GM12892 (cell line): ENCODE measurements at regions not wholly inside any gene's neighbourhood (a gene's known extent, or its start where the extent isn't known, plus 50 kb on each side); places are given as distances from the start of the nearest gene placed in this dataset.

Source experiments
- DNase-seq: peaks from one replicate; pipeline ENCODE4 v3.0.0; 2011; ENCODE audit not compliant: insufficient read length
- FAIRE-seq: peaks from 2 replicates; lab custom pipeline; 2011; peaks lifted over from hg19 to GRCh38; lab: Jason Lieb, UNC
- POLR2A ChIP-seq: IDR thresholded peaks from 2 replicates; pipeline ENCODE4 v1.6.1; 2011; ENCODE audit warnings: low read depth, low read length, control low read depth
- POLR2AphosphoS5 ChIP-seq: IDR thresholded peaks from 2 replicates; pipeline ENCODE4 v1.6.1; 2011; ENCODE audit warnings: low read depth, low read length, control low read depth
- TAF1 ChIP-seq: IDR thresholded peaks from 2 replicates; pipeline ENCODE4 v1.6.1; 2011; ENCODE audit warnings: low read depth, mild to moderate bottlenecking, control low read depth, low read length, borderline replicate concordance

GRCh38 chr7:52980129-52980528 lies 55.3 kb upstream of the POM121L12 start:
- FAIRE-seq = no peak
- DNase-seq = no peak
- no peak for TF ChIP-seq TAF1
- TF ChIP-seq POLR2A = no peak
- TF ChIP-seq POLR2AphosphoS5 = no peak

- DNase-seq = no peak
- TF ChIP-seq POLR2A (no peak), TAF1 (no peak), POLR2AphosphoS5 (no peak)
- no peak for FAIRE-seq
Measured at GRCh38 chr7:52973126-52973525, 62.3 kb upstream of the POM121L12 start.

- TF ChIP-seq POLR2AphosphoS5 (no peak), POLR2A (no peak), TAF1 (no peak)
- FAIRE-seq (no peak), DNase-seq (no peak)
Measured at GRCh38 chr7:52962402-52963076, 72.9 kb upstream of the POM121L12 start.

GRCh38 chr7:52961084-52961483 lies 74.3 kb upstream of the POM121L12 start:
- FAIRE-seq (no peak), DNase-seq (no peak)
- TF ChIP-seq POLR2A (no peak), TAF1 (no peak), POLR2AphosphoS5 (no peak)

- FAIRE-seq = no peak
- no peak for DNase-seq
- TF ChIP-seq POLR2AphosphoS5 (no peak), POLR2A (no peak), TAF1 (no peak)
Measured at GRCh38 chr7:52959878-52960660, 75.4 kb upstream of the POM121L12 start.

- FAIRE-seq (no peak), DNase-seq (no peak)
- TF ChIP-seq POLR2AphosphoS5 (no peak), TAF1 (no peak), POLR2A (no peak)
Measured at GRCh38 chr7:52959336-52959735, 76.1 kb upstream of the POM121L12 start.

- no peak for DNase-seq
- FAIRE-seq = no peak
- TF ChIP-seq POLR2AphosphoS5 = no peak
- TF ChIP-seq POLR2A = no peak
- no peak for TF ChIP-seq TAF1
Measured at GRCh38 chr7:52958621-52959140, 76.8 kb upstream of the POM121L12 start.

GRCh38 chr7:52956379-52956915 lies 79.0 kb upstream of the POM121L12 start:
- no peak for TF ChIP-seq POLR2AphosphoS5
- no peak for TF ChIP-seq POLR2A
- TF ChIP-seq TAF1 = no peak
- no peak for DNase-seq
- FAIRE-seq = no peak

GRCh38 chr7:52955522-52955921 lies 79.9 kb upstream of the POM121L12 start:
- DNase-seq (no peak), FAIRE-seq (no peak)
- TF ChIP-seq TAF1 (no peak), POLR2A (no peak), POLR2AphosphoS5 (no peak)

GRCh38 chr7:52944921-52945320 lies 90.5 kb upstream of the POM121L12 start:
- FAIRE-seq (no peak), DNase-seq (no peak)
- TF ChIP-seq TAF1 (no peak), POLR2A (no peak), POLR2AphosphoS5 (no peak)

GRCh38 chr7:52940481-52940880 lies 95.0 kb upstream of the POM121L12 start:
- no peak for FAIRE-seq

More at GRCh38 chr7:52940481-52940880, 95.0 kb upstream of the POM121L12 start:
- TF ChIP-seq TAF1 (no peak), POLR2A (no peak), POLR2AphosphoS5 (no peak)
- DNase-seq = no peak
